GM23338 (cell line): ENCODE measurements at regions not wholly inside any gene's neighbourhood (a gene's known extent, or its start where the extent isn't known, plus 50 kb on each side); places are given as distances from the start of the nearest gene placed in this dataset.

Experiments used
- CREB1 ChIP-seq: fragments of 250-450 bp; sonication (Bioruptor Pico); IDR thresholded peaks from 2 replicates; pipeline ENCODE4 v1.5.0; 2020; ENCODE audit warnings: low read depth, mild to moderate bottlenecking, moderate library complexity
- CTCF ChIP-seq, 2 experiments: fragments of 200-600 bp in 1 of 2; sonication (generic) in 1 of 2; conservative IDR thresholded peaks; 2 replicates each; pipeline versions ENCODE4 v1.5.1 to v1.6.1; 2016 to 2017; ENCODE audit warnings: antibody characterized with exemption in 2 of 2, low read depth in 2 of 2, mild to moderate bottlenecking in 2 of 2, moderate library complexity in 1 of 2
- ETS1 ChIP-seq: IDR thresholded peaks from 2 replicates; pipeline ENCODE4 v1.6.1; 2016; ENCODE audit warnings: antibody characterized with exemption
- EZH2 ChIP-seq: fragments of 200-600 bp; sonication (generic); IDR thresholded peaks from one replicate; pipeline ENCODE4 v1.8.0; 2017; ENCODE audit warnings: antibody characterized with exemption, mild to moderate bottlenecking, low read depth; ENCODE audit not compliant: unreplicated experiment
- EZH2phosphoT487 ChIP-seq: fragments of 200-600 bp; sonication (generic); IDR thresholded peaks from one replicate; pipeline ENCODE4 v1.8.1; 2018; ENCODE audit warnings: antibody characterized with exemption; ENCODE audit not compliant: unreplicated experiment
- JUNB ChIP-seq: IDR thresholded peaks from one replicate; pipeline ENCODE4 v1.6.1; 2016; ENCODE audit warnings: antibody characterized with exemption; ENCODE audit not compliant: unreplicated experiment
- POLR2AphosphoS5 ChIP-seq: IDR thresholded peaks from 2 replicates; pipeline ENCODE4 v1.6.1; 2016; ENCODE audit warnings: antibody characterized with exemption, low read depth
- REST ChIP-seq: IDR thresholded peaks from one replicate; pipeline ENCODE4 v1.6.1; 2018; ENCODE audit warnings: antibody characterized with exemption; ENCODE audit not compliant: unreplicated experiment
- STAT1 ChIP-seq: IDR thresholded peaks from one replicate; pipeline ENCODE4 v1.6.1; 2016; ENCODE audit warnings: antibody characterized with exemption; ENCODE audit not compliant: unreplicated experiment
- ZNF114 ChIP-seq: fragments of 250-450 bp; sonication (Bioruptor Pico); IDR thresholded peaks from 2 replicates; pipeline ENCODE4 v1.5.0; 2020; ENCODE audit warnings: mild to moderate bottlenecking, moderate library complexity
- ZNF331 ChIP-seq: fragments of 250-450 bp; sonication (Bioruptor Pico); IDR thresholded peaks from 2 replicates; pipeline ENCODE4 v1.5.0; 2020; ENCODE audit warnings: low read depth, mild to moderate bottlenecking, moderate library complexity
- ZNF462 ChIP-seq: fragments of 250-450 bp; sonication (Bioruptor Pico); IDR thresholded peaks from 2 replicates; pipeline ENCODE4 v1.5.0; 2020; ENCODE audit warnings: mild to moderate bottlenecking, moderate library complexity

- TF ChIP-seq POLR2AphosphoS5 (no peak), CTCF (conservative IDR thresholded peaks at IDR 0.05; ENCODE audit: low read depth in 2 of 2) (no peak), STAT1 (no peak), EZH2 (no peak), REST (no peak), CREB1 (CRISPR knock-in tag) (no peak), EZH2phosphoT487 (no peak), ZNF114 (CRISPR knock-in tag) (no peak), ZNF331 (CRISPR knock-in tag) (no peak), ETS1 (no peak), JUNB (no peak), ZNF462 (no peak)
Observed at GRCh38 chr4:134089885-134090284, 111.7 kb downstream of the PABPC4L start.
